HG03175 (cell line): ENCODE measurements at regions not wholly inside any gene's neighbourhood (a gene's known extent, or its start where the extent isn't known, plus 50 kb on each side); places are given as distances from the start of the nearest gene placed in this dataset.
"Not testable (repeated sequence)": the region's sequence is repeated elsewhere in the genome, so short reads cannot be mapped to it uniquely, and the experiment has no call there.

Experiments used
- ATAC-seq: cut with Tn5 transposase; IDR thresholded peaks from one replicate; pipeline ENCODE4 v1.9.1; 2021; ENCODE audit warnings: mild to moderate bottlenecking, moderate library complexity; ENCODE audit not compliant: unreplicated experiment

GRCh38 chr1:170448661-170449158 lies 83.3 kb upstream of the GORAB start:
- ATAC-seq = no peak

- not testable (repeated sequence) for ATAC-seq
These were observed 74.5 kb upstream of the GORAB start for GRCh38 chr1:170457325-170458050.

GRCh38 chr1:170460001-170460400 lies 72.0 kb upstream of the GORAB start:
- ATAC-seq = no peak

- ATAC-seq = no peak
These were observed 71.4 kb upstream of the GORAB start for GRCh38 chr1:170460414-170461155.

GRCh38 chr1:170461291-170461747 lies 70.6 kb upstream of the GORAB start:
- no peak for ATAC-seq

GRCh38 chr1:170461762-170462384 lies 70.1 kb upstream of the GORAB start:
- ATAC-seq = no peak

- ATAC-seq = no peak
These were observed 61.8 kb upstream of the GORAB start for GRCh38 chr1:170470121-170470520.

- ATAC-seq = no peak
These were observed 60.4 kb upstream of the GORAB start for GRCh38 chr1:170471398-170472053.

GRCh38 chr1:170481000-170481399 lies 51.0 kb upstream of the GORAB start:
- no peak for ATAC-seq
